ENCODE measurements at regions not wholly inside any gene's neighbourhood (a gene's known extent, or its start where the extent isn't known, plus 50 kb on each side); places are given as distances from the start of the nearest gene placed in this dataset.

DNA sequence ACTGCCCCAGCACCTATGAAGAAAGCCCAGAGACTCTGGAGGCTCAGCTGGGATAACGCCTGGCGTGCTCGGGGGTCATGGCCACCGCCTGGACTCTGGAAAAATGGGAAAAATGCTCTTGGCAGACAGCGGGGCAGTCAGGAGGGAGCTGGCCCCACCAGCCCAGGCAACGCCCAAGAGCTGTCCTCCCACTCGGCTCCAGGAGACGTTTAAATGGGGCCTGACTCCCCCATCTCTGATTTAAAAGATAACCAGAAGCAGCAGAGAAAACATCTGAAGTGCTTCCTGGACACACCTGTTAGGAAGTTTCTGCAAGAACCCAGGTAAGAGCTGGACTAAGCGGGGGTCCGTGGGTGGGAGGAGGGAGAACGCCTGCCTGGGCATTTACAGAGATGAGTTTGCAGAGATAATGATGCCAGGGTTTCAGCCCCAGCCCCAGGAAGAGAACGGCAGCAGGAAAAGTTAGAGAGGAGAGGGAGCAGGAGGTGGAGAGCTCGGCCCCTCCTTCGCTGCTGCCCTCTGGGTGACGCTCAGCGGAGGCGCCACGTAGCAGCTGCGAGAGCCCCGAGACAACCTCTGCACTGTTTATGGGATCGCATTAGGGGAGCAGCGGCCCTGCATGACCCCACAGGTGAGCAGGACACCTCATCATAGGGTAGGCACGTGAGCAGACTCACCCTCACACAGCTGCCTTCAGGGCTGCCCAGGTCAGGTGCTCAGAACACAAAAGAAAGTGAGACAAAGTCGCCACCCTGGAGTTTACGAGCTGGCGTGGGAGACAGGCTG lies 83.5 kb upstream of the INSIG1 start:
- DNase-seq (ENCODE audit: low read depth in 2 of 2, low spot score in 1 of 2): no peak

DNA sequence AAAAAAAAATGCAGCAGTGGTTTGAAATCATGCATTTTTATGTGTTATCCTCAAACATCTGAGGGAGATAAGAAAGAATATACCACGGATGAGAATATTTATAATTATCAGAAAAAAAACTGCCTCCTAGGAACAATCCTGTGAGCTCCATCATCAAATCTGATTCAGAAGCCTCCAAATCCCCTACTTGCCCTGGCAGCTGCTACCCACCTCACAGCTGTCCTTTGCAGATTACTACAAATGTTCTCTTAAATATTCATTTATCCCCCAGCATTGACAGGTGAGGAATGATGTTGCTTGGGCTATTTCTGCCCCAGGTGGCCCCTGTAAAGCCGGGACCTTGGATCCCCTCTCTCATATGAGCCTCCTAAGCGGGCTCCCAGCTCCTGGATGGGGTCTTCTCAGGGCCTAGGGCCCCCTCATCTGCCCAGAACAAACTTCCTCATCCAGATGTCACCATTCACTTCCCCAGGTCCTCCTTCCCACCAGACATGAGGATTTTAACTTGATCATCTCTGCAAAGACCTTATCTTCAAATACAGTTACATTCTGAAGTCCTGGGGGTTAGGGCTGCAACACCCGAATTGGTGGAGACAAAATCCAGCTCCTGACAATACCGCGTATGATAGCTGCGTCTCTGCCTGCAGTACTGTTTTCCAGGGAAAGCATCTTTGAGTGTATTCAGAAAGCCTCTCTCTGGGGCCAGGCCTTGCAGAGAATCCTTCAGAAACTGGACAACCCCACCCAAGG lies 81.9 kb upstream of the INSIG1 start:
- DNase-seq (ENCODE audit: low read depth in 2 of 2, low spot score in 1 of 2): no peak

DNA sequence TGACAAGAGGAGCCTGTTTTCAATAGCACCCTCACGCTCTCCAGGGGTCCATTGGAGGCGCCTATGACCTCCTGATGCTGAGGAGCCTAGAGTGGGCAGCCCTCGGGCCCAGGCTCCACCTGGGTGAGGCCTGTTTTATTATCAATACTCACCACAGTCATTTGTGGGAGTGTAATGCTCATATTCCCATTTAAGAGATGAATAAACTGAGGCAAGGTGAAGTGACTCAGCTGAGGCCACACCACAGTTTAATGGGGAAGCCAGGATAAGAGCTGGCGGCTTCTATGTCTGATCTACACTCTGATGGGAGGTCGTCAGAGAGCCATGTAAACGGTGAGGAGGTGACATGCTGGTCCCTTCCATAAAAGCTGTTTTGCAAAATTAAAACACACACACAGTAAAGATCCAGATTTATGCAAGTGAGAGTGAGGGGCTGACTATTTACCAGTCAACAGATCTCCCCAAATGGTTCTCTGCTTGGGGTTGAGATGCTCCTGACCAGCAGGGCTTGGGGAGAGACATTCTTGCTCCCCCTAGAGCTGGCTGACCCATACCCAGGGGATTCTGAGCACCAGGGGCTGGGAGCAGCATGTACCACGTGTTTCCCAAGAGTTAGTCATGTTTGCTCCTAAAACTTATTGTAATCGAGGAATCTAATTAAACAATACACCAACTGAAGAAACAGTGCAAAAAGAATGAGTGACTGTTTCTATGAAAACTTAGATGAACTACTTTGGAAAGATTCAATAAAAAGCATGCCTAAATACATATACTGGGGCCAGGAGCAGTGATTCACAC lies 81.0 kb upstream of the INSIG1 start:
- DNase-seq (ENCODE audit: low read depth in 2 of 2, low spot score in 1 of 2): no peak

DNA sequence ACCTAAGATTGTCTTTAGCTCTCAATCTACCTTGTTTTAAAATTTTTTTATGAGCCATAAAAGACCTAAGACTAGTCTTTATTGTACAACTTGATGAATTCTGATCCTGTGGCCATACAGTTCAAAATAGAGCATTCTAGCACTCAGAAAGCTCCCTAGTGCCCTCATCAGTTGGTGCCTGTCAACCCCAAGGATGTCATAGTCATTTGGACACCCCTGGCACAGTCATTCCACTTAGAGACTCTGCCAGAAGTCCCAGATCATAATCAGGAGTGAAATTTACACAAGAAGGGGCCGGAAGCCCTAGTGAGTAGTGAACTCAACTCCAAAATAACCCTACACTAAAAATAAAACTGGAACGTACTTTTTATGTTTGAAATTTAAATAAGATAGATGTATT lies 80.0 kb upstream of the INSIG1 start:
- no peak for DNase-seq (ENCODE audit: low read depth in 2 of 2, low spot score in 1 of 2)

DNA sequence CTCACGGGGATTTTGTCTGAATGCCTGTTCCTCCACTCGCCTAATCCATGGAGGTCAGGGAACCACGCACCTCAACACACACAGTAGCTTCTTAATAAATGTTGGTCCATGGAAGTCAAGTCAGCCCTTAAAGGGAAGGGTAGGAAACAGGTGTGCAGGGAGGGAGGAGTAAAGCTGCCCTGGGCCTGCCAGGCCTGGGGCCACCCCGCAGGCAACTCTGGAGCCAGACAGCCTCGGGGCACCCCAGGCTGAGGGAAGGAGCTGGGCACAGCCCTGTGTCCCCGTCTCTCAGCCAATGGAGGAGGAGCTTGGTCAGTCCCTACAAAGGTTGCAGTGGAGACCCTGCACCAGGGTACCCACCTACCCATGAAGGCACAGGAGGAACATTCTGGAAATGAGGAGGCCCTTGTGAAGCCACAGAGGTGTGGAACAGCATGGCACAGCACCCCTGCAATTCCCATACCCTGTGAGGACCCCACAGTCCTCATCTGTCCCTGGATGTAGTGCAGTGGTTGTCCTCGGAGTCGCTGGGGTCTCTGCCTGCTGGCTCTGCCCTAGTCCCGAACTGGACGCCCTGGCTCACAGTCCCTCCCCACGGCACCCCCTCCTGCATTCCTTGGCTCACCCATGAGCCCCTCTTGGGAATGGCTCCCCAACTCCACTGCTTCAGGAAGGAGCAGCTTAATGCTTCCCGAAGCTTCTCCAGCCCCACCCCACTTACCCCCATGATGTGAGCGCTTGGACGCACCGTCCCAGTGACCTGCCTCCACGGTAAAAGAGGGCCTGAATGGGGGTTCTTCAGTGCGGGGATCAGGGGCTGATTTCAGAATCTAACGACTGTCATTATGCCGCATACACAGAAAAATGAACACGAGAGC lies 79.2 kb upstream of the INSIG1 start:
- no peak for DNase-seq (ENCODE audit: low read depth in 2 of 2, low spot score in 1 of 2)

DNA sequence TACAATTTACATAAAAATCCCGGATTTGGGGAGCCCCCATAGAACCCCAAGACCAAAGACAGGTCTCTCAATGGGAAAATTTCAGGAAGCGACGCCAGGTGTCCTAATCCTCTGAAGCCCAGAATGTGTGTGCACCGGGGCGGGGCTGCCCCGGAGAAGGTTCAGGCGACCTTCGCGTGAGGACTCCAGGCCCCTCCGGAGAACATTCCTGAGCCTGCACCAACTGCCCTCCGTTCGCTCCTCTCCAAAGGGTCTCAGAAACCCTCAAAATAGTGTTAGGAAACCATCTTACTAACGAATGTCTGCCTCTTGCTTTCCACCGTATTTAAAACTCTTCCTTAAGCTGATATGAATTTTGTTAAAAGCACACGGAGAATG lies 78.5 kb upstream of the INSIG1 start:
- DNase-seq (ENCODE audit: low read depth in 2 of 2, low spot score in 1 of 2): no peak

DNA sequence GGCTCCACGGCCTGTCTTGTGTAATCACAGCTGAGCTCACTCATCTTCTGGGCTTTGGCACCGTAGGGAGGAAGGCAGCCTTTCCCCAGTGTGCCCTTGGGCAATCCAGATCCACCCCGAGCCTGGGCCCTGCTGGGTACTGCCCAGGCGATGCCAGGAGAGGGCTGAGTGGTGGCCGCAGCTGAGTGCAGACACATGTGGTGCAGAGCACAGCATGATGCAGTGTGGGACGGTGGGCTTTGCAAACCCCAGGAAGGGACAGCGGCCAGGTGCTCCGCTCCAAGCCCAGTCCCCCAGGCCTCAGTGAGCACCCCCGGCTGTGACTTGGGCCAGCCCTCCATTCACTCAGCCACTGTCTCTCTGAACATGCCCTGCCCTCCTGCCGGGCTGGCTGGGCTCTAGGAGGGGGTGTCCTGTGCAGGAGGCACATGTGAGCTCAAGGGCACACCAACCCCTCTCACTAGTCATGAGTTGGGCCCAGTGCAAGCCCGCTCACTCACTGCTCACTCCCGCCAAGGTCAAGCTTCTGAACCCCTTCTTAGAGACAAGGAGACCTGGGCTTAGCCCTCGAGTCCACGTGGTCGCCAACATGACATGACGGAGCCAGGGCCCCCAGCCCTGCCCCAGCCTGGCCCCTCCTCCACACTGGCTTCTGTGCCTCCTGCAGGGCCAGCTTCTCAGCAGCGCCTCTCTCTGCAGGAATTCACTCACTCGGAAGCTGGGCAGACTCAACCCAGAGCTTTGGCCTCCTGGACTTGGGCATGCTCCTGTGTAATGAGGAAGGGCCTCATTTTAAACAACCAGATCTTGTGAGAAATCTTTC lies 77.5 kb upstream of the INSIG1 start:
- no peak for DNase-seq (ENCODE audit: low read depth in 2 of 2, low spot score in 1 of 2)

DNA sequence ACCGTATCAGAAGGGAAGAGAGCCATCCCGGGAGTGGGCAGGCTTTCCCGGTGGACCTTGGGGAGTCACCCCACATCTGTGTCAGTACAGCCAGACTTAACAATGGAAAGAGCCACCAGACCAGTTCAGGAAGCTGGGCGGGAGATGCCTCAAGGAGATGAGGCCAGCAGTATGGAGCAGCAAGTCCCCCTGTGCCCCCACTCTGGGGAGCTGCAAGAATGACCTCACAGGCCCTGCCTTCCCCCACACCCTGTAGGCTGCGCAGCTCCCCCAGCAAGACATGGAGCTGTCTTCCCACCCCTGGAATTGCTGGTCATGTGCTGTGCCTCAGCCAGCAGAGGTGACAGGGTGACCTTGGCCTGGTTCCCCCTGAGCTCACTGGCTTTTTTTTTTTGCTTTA lies 76.8 kb upstream of the INSIG1 start:
- no peak for DNase-seq (ENCODE audit: low read depth in 2 of 2, low spot score in 1 of 2)

DNA sequence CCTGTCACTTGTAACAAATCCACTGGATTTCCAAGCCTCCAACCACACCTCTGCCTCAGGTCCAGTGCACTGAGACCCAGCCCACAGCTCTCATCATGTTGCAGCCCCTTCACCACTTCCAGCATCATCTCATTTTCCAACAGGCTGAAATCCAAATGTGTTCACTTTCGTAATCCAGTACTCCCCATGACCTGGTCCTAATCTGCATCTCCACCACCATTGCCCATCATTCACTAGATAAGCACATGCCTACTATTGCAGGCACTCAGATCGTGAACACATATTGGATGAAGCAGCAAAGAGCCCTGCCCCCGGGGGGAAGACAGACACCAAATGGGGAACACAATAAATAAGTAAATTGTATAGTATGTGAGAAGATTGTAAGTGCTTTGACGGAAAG lies 76.1 kb upstream of the INSIG1 start:
- DNase-seq (ENCODE audit: low read depth in 2 of 2, low spot score in 1 of 2): no peak

DNA sequence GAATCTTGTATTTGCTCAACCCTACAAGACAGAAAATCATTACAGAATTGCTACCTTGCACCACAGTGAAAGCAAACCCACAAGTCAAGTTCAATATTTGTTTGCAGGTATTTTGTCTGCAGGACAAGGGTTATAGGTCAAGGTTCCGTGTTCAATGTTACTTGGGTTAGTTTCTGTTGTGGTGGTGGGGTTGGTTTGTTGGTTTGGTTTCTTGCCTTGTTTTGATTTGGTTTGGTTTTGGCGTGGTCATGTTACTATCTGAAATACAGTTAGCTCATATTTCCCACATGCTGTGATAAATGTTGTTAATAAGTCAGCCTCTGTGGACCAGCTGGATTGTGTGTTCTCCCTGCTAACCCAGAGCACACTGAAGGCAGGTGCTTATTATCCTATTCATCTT lies 75.6 kb upstream of the INSIG1 start:
- DNase-seq (ENCODE audit: low read depth in 2 of 2, low spot score in 1 of 2): no peak

DNA sequence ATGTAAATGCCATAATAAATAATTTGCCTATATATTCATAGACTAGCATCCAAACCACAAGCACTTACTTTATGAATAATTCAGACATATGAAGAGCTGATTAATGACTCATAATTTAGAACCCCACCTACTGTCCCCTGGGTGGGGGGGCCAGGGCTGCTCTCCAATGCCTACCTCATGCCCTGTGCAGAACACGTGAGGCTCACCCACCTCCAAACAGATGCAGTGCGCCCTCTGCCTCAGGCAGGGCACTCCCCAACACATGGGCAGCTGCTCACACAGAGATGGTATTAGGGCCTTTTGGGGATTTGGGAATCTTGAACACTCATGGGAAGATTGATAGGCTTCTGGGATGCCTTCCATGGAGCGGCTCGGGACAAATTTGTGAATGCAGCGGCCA lies 75.1 kb upstream of the INSIG1 start:
- no peak for DNase-seq (ENCODE audit: low read depth in 2 of 2, low spot score in 1 of 2)

DNA sequence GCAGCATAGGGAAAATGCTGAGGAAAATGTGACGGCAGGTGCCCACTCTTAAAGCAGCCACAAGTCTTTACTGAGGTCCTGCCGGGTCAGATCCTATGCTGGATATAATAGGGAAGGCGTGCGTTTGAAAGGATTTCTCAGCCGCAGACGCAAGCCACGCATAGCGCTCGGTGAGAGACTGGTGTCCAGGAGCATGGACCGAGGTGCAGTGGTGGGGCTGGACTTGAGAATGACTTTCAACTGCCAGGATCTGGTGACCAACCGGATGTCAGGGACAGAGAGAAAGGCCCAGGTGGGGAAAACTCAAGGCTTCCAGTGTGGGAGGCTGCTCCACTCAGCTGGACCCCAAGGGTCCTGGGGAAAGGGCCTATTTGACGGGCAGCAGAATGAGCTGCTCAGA lies 74.7 kb upstream of the INSIG1 start:
- DNase-seq (ENCODE audit: low read depth in 2 of 2, low spot score in 1 of 2): no peak

DNA sequence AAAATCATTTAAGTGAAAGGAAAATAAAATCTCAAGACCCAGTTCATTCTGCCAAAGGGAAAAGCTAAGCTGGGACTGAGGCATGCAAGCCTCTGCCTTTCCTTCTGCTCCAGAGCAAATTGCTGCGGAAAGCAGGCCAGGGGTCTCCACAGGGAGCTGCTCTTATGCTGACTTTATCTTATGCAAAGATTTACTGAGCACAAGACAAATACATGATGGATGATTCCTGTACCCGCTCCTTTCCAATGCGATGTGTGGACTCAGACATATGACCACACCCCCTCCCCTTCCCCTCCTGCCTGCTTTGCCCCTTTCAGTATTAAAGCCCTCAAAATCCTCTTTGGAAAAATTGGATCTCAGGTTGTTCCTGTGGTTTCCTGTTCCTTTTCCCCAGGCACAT lies 74.2 kb upstream of the INSIG1 start:
- DNase-seq (ENCODE audit: low read depth in 2 of 2, low spot score in 1 of 2): no peak

DNA sequence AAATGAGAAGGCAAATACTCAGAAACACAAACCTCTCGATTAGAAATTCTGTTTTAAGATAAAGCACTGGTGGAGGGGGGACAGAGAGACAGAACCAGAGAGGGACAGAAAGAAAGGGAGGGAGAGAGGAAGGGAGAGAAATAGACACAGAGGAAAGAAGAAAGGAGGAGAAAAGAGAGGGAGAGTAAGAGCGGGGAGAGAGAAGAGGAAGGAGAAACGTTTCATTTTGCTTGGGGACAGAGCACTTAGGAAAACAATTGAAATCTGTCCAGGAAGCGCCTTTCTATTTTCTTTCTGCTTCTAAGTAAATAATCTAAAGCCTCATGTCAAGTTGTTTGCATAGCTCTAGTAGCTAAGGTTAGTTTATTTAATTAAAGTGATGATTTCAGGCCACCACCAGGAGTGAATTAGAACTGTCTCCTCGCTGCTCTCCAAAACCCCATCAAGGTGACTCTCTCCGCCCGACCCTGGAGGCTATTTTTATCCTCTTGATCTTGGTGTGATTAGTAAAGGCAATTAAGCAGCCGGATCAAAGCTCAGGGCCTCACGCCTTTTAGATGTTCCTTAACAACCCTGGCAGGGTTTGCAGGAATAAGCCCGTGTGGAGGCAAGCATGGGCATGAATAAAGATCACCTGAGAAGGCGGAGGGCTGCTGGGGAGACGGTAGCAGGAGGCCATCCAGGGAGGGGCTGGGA lies 73.4 kb upstream of the INSIG1 start:
- no peak for DNase-seq (ENCODE audit: low read depth in 2 of 2, low spot score in 1 of 2)

DNA sequence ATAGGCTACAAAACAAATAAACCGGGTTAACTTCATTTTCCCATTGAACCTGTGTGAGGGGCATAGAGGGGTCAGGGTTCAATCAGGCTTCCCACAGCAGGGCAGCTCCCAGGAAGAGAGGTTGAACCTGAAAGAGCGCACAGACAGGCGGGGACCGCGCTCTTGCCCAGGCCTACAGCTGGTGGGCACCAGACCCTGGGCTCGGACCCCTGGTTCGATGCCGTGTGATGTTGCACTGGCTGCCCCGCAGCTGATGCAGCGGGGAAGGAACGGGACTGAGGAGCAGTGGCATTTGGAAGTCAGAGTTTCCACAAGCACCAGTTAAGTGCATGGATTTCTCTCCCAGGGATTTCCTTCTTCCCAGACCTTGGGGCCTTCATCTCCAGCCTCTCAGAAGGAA lies 72.6 kb upstream of the INSIG1 start:
- no peak for DNase-seq (ENCODE audit: low read depth in 2 of 2, low spot score in 1 of 2)

DNA sequence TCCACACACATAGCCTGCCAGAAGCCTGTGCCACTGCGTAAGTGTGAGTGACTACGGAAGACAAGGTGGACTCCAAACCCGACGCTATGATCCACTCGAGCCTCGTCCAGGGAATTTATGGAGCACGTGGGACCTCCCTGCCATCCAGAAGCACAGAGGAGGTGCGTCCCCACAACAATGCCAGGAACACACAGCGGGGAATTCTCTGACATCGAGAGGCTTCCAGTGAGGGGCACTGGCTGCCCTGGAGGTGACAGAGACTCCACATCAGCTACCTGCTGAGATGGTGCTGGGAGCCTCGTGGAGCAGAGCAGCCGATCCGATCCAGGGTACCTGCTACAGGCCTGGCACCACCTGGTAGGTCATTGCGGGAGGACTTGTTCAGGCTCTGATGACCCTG lies 72.2 kb upstream of the INSIG1 start:
- DNase-seq (ENCODE audit: low read depth in 2 of 2, low spot score in 1 of 2): no peak

DNA sequence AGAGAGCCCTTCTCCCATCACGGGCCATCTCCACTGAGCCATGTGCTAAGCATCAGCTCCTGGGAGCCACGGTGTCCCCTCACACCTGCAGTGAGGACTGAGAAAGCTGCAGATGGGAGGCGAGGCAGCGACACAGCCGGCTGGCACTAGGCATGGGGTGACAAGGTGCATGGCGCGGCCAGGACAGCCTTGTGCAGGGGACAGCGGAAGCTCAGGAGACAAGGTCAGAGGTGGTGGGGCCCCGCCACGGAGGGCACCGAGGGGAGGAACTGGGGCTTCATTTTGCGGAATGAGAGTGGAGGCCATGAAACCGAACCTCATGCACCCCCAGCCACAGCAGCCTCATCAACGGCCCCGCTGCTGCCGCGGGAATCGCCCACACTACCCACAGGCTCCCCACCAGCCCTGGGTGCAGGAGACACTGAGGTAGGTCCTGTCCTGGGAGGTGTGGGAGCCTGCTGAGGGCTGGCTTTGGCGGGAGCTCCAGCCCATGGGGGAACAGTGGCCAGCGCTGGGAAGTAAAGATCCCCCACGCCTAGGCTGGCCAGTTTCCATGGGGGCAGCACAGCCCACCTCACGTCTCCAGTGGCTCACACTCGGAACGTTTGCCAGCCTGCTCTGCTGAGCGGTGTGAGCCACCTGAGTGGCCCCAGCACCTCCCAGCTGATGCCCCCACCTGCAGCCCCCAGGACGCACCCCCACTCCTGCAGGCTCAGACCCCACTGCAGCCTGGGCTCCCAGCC lies 71.2 kb upstream of the INSIG1 start:
- DNase-seq (ENCODE audit: low read depth in 2 of 2, low spot score in 1 of 2): no peak

DNA sequence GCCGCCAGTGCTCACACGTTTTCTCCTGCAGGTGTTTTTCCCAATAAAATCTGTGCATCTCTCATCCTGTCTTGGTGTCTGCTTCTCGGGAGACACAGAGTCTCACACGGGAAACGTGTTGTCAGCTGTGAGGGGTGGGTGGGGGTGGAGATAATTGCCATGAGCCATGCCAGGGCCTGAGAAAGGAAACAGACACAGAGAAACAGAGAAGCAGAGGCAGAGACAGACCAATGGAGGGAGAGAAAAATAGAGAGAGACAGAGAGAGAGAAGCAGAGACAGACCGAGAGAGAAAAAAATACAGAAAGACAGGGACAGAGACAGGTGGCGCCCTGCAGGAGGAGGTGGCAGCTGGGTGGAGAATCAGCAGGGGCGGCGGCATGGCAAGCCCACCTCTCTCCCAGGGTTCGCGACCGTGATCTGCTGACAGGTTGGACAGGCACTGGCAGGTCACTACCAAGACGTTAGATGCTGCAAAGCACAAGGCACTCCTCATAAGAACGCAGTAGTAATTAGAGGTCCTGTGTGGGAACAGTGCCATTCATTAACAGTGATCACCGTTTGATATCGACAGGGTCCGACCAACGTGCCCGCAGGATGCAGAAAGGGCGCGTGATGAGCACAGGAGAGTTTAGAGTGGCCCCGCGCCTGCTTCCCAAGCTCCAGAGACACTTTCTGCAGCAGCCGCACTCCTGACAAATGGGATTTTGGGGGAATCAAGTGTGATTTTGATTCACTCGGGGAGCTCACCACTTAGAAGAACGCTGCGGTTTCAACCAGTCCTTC lies 70.5 kb upstream of the INSIG1 start:
- DNase-seq (ENCODE audit: low read depth in 2 of 2, low spot score in 1 of 2): no peak
